ENCODE measurements at regions not wholly inside any gene's neighbourhood (a gene's known extent, or its start where the extent isn't known, plus 50 kb on each side); places are given as distances from the start of the nearest gene placed in this dataset.

- H3K27ac ChIP-seq, result no peak overlapping the region
- TF ChIP-seq CTCF (conservative IDR thresholded peaks at IDR 0.05), result no peak
- no peak for TF ChIP-seq ZFX (IDR thresholded peaks at IDR 0.05)
Observed at GRCh38 chr6:168785720-168786511, 344.9 kb downstream of the SMOC2 start.

- H3K27ac ChIP-seq, result no peak overlapping the region
- TF ChIP-seq CTCF (conservative IDR thresholded peaks at IDR 0.05) (no peak), ZFX (IDR thresholded peaks at IDR 0.05) (no peak)
Observed at GRCh38 chr6:168784426-168784825, 343.4 kb downstream of the SMOC2 start.

GRCh38 chr6:168783720-168784119 is 342.7 kb downstream of the SMOC2 start:
- no peak for TF ChIP-seq ZFX (IDR thresholded peaks at IDR 0.05)
- no peak for TF ChIP-seq CTCF (conservative IDR thresholded peaks at IDR 0.05)
- no peak overlapping the region for H3K27ac ChIP-seq

GRCh38 chr6:168782187-168782751 is 341.3 kb downstream of the SMOC2 start:
- TF ChIP-seq ZFX (IDR thresholded peaks at IDR 0.05) (no peak), CTCF (conservative IDR thresholded peaks at IDR 0.05) (no peak)
- H3K27ac ChIP-seq, result no peak overlapping the region

- H3K27ac ChIP-seq, result no peak overlapping the region
- TF ChIP-seq CTCF (conservative IDR thresholded peaks at IDR 0.05) (no peak), ZFX (IDR thresholded peaks at IDR 0.05) (no peak)
Observed at GRCh38 chr6:168778201-168778600, 337.2 kb downstream of the SMOC2 start.

- TF ChIP-seq CTCF (conservative IDR thresholded peaks at IDR 0.05) (no peak), ZFX (IDR thresholded peaks at IDR 0.05) (no peak)
Observed at GRCh38 chr6:168774381-168774780, 333.4 kb downstream of the SMOC2 start.

GRCh38 chr6:168773788-168774187 is 332.8 kb downstream of the SMOC2 start:
- no peak overlapping the region for H3K27ac ChIP-seq
- TF ChIP-seq CTCF (conservative IDR thresholded peaks at IDR 0.05) (no peak), ZFX (IDR thresholded peaks at IDR 0.05) (no peak)

More at GRCh38 chr6:168774381-168774780, 333.4 kb downstream of the SMOC2 start:
- no peak overlapping the region for H3K27ac ChIP-seq
